ENCODE measurements at regions not wholly inside any gene's neighbourhood (a gene's known extent, or its start where the extent isn't known, plus 50 kb on each side); places are given as distances from the start of the nearest gene placed in this dataset.

GRCh38 chr4:177220376-177220775, 89.3 kb upstream of the NEIL3 start:
- Mint-ChIP-seq H3K36me3 (ENCODE audit: unreplicated experiment) (no peaks in the 10 kb centered on the region), H3K27me3 (ENCODE audit: unreplicated experiment) (peaks cover 1% of the 10 kb centered on the region), H3K4me3 (ENCODE audit: unreplicated experiment) (no peak overlapping the region), H3K27ac (ENCODE audit: unreplicated experiment) (no peak overlapping the region), H3K4me1 (ENCODE audit: low read depth, unreplicated experiment) (no peaks in the 10 kb centered on the region), H3K9me3 (ENCODE audit: unreplicated experiment) (no peaks in the 10 kb centered on the region)
- DNase-seq, result no peak
- TF ChIP-seq CTCF (IDR thresholded peaks at IDR 0.05; ENCODE audit: partially characterized antibody, unreplicated experiment), result no peak

- no peaks in the 10 kb centered on the region for H3K36me3 Mint-ChIP-seq (ENCODE audit: unreplicated experiment)
- no peak for DNase-seq
- H3K4me3 Mint-ChIP-seq (ENCODE audit: unreplicated experiment), result no peak overlapping the region
- TF ChIP-seq CTCF (IDR thresholded peaks at IDR 0.05; ENCODE audit: partially characterized antibody, unreplicated experiment), result no peak
- H3K9me3 Mint-ChIP-seq (ENCODE audit: unreplicated experiment), result no peaks in the 10 kb centered on the region
- no peak overlapping the region for H3K27ac Mint-ChIP-seq (ENCODE audit: unreplicated experiment)
- H3K27me3 Mint-ChIP-seq (ENCODE audit: unreplicated experiment), result peaks cover 1% of the 10 kb centered on the region
- no peaks in the 10 kb centered on the region for H3K4me1 Mint-ChIP-seq (ENCODE audit: low read depth, unreplicated experiment)
These were observed 86.9 kb upstream of the NEIL3 start for GRCh38 chr4:177222781-177223180.

- Mint-ChIP-seq H3K27ac (ENCODE audit: unreplicated experiment) (no peak overlapping the region), H3K4me3 (ENCODE audit: unreplicated experiment) (no peak overlapping the region)
- TF ChIP-seq CTCF (IDR thresholded peaks at IDR 0.05; ENCODE audit: partially characterized antibody, unreplicated experiment), result no peak
These were observed 84.1 kb upstream of the NEIL3 start for GRCh38 chr4:177225605-177226004.

GRCh38 chr4:177227636-177228035, 82.0 kb upstream of the NEIL3 start:
- no peaks in the 10 kb centered on the region for H3K4me1 Mint-ChIP-seq (ENCODE audit: low read depth, unreplicated experiment)
- no peak for TF ChIP-seq CTCF (IDR thresholded peaks at IDR 0.05; ENCODE audit: partially characterized antibody, unreplicated experiment)
- no peak overlapping the region for H3K27ac Mint-ChIP-seq (ENCODE audit: unreplicated experiment)
- H3K36me3 Mint-ChIP-seq (ENCODE audit: unreplicated experiment), result no peaks in the 10 kb centered on the region
- H3K9me3 Mint-ChIP-seq (ENCODE audit: unreplicated experiment), result no peaks in the 10 kb centered on the region
- H3K4me3 Mint-ChIP-seq (ENCODE audit: unreplicated experiment), result no peak overlapping the region
- DNase-seq, result no peak
- peaks cover 1% of the 10 kb centered on the region for H3K27me3 Mint-ChIP-seq (ENCODE audit: unreplicated experiment)

More at GRCh38 chr4:177225605-177226004, 84.1 kb upstream of the NEIL3 start:
- no peak for DNase-seq
- H3K9me3 Mint-ChIP-seq (ENCODE audit: unreplicated experiment), result no peaks in the 10 kb centered on the region
- H3K4me1 Mint-ChIP-seq (ENCODE audit: low read depth, unreplicated experiment), result no peaks in the 10 kb centered on the region
- peaks cover 1% of the 10 kb centered on the region for H3K27me3 Mint-ChIP-seq (ENCODE audit: unreplicated experiment)
- H3K36me3 Mint-ChIP-seq (ENCODE audit: unreplicated experiment), result no peaks in the 10 kb centered on the region

GRCh38 chr4:177228599-177228998, 81.1 kb upstream of the NEIL3 start:
- Mint-ChIP-seq H3K4me3 (ENCODE audit: unreplicated experiment) (no peak overlapping the region), H3K4me1 (ENCODE audit: low read depth, unreplicated experiment) (no peaks in the 10 kb centered on the region), H3K9me3 (ENCODE audit: unreplicated experiment) (no peaks in the 10 kb centered on the region), H3K27me3 (ENCODE audit: unreplicated experiment) (peaks cover 1% of the 10 kb centered on the region), H3K27ac (ENCODE audit: unreplicated experiment) (no peak overlapping the region), H3K36me3 (ENCODE audit: unreplicated experiment) (no peaks in the 10 kb centered on the region)
- no peak for DNase-seq
- no peak for TF ChIP-seq CTCF (IDR thresholded peaks at IDR 0.05; ENCODE audit: partially characterized antibody, unreplicated experiment)
